Smooth muscle cell (in vitro differentiated cells): ENCODE measurements at regions not wholly inside any gene's neighbourhood (a gene's known extent, or its start where the extent isn't known, plus 50 kb on each side); places are given as distances from the start of the nearest gene placed in this dataset.

ENCODE experiments used
- DNase-seq: peaks from one replicate; lab custom pipeline; 2025; ENCODE audit not compliant: unreplicated experiment; lab: John Stamatoyannopoulos, UW
- H2AFZ ChIP-seq: fragments of 200-600 bp; sonication (generic); 2 replicates; pipeline ENCODE4 v1.6.0; 2016; ENCODE audit warnings: antibody characterized with exemption, low read depth, mild to moderate bottlenecking
- H3F3A ChIP-seq: fragments of 200-600 bp; sonication (generic); 2 replicates; pipeline ENCODE4 v1.6.0; 2017; ENCODE audit warnings: antibody characterized with exemption, low read depth
- H3K27ac ChIP-seq: fragments of 200-600 bp; sonication (generic); 2 replicates; pipeline ENCODE4 v1.5.1; 2016; ENCODE audit warnings: low read depth, mild to moderate bottlenecking
- H3K27me3 ChIP-seq: fragments of 200-600 bp; sonication (generic); 2 replicates; pipeline ENCODE4 v1.6.1; 2016; ENCODE audit warnings: low read depth, mild to moderate bottlenecking
- H3K36me3 ChIP-seq: fragments of 200-600 bp; sonication (generic); 2 replicates; pipeline ENCODE4 v1.5.1; 2016; ENCODE audit warnings: low read depth
- H3K4me1 ChIP-seq: fragments of 200-600 bp; sonication (generic); 2 replicates; pipeline ENCODE4 v1.5.1; 2016; ENCODE audit warnings: low read depth
- H3K4me2 ChIP-seq: fragments of 200-600 bp; sonication (generic); 2 replicates; pipeline ENCODE4 v1.6.0; 2016; ENCODE audit warnings: mild to moderate bottlenecking
- H3K4me3 ChIP-seq: fragments of 200-600 bp; sonication (generic); 2 replicates; pipeline ENCODE4 v1.5.1; 2016; ENCODE audit warnings: mild to moderate bottlenecking
- H3K79me2 ChIP-seq: fragments of 200-600 bp; sonication (generic); 2 replicates; pipeline ENCODE4 v1.6.0; 2016; ENCODE audit warnings: low read depth, mild to moderate bottlenecking
- H3K9ac ChIP-seq: fragments of 200-600 bp; sonication (generic); 2 replicates; pipeline ENCODE4 v1.6.0; 2016; ENCODE audit warnings: low read depth
- H3K9me3 ChIP-seq: fragments of 200-600 bp; sonication (generic); replicated peaks from 2 replicates; pipeline ENCODE4 v1.5.1; 2016; ENCODE audit warnings: low read depth
- H4K20me1 ChIP-seq: fragments of 200-600 bp; sonication (generic); 2 replicates; pipeline ENCODE4 v1.6.0; 2016; ENCODE audit warnings: low read depth
- WGBS: methylation state at CpG from one replicate; pipeline ENCODE4 v1.1.7; 2016; ENCODE audit warnings: low lambda C conversion rate; 5-methylcytosine and 5-hydroxymethylcytosine counted together
- TF ChIP-seq, protein P1 (sequence below): fragments of 200-600 bp; sonication (generic); IDR thresholded peaks from 2 replicates; pipeline ENCODE4 v1.5.1; 2017; ENCODE audit warnings: borderline replicate concordance, mild to moderate bottlenecking, antibody characterized with exemption; ENCODE audit not compliant: insufficient read depth, poor library complexity, severe bottlenecking

DNA sequence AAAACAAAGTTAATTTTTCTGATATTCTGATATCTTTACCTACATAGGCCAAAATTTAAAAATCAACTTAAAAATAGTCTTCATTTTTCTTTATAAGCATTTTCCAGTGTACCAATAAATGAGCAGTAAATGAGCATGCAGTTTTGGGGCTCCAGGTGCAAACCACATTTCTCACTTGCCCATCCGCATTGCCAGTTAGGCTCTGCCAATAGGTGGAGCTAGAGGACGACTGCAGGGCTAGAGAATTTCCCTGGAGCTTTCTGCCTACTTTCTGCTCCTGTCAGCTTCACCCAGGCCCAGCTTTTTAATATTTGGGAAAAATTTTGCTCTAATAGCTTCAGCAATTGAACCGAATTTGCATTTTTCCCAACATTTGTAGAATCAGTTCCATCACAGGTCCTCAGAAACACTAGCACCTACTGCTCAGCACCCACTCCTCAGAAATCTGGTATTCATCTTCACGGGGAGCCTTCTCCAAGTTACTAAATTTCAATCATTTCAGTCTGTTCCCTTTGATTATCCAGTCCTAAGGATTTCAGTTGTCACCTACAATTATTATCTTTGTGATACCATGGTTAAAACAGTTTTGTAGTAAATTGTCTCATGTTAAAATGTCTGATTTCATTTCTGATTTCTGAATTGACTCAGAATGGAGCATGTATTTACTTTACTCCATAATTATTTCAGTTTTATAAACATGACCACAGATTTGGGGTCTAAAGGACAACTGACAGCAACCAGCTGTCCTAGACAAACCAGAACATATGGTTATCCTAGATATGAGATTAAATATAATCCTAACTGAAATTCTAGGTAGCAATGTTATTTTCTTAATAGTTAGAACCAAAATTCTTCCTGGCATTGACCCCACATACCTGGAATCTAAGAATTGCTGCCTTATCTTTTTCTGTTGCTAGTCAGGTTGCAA, 104.6 kb upstream of the FAM174A start:
- H2AFZ ChIP-seq: no peak overlapping the region
- no peak overlapping the region for H3K4me3 ChIP-seq
- DNase-seq: no peak
- no peaks in the 10 kb centered on the region for H3K36me3 ChIP-seq
- no peaks in the 10 kb centered on the region for H3K79me2 ChIP-seq
- 29% methylated on average over 4 of the region's 4 CpGs for WGBS
- no peak overlapping the region for H3K27ac ChIP-seq
- peaks cover 5% of the 10 kb centered on the region for H3K9me3 ChIP-seq
- H3K4me1 ChIP-seq: no peaks in the 10 kb centered on the region
- H3K4me2 ChIP-seq: no peak overlapping the region
- H3K9ac ChIP-seq: no peak overlapping the region
- no peaks in the 10 kb centered on the region for H3K27me3 ChIP-seq
- TF ChIP-seq, protein P1, sequence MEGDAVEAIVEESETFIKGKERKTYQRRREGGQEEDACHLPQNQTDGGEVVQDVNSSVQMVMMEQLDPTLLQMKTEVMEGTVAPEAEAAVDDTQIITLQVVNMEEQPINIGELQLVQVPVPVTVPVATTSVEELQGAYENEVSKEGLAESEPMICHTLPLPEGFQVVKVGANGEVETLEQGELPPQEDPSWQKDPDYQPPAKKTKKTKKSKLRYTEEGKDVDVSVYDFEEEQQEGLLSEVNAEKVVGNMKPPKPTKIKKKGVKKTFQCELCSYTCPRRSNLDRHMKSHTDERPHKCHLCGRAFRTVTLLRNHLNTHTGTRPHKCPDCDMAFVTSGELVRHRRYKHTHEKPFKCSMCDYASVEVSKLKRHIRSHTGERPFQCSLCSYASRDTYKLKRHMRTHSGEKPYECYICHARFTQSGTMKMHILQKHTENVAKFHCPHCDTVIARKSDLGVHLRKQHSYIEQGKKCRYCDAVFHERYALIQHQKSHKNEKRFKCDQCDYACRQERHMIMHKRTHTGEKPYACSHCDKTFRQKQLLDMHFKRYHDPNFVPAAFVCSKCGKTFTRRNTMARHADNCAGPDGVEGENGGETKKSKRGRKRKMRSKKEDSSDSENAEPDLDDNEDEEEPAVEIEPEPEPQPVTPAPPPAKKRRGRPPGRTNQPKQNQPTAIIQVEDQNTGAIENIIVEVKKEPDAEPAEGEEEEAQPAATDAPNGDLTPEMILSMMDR: peak; percentile 91
- H3F3A ChIP-seq: no peaks in the 10 kb centered on the region
- no peaks in the 10 kb centered on the region for H4K20me1 ChIP-seq

DNA sequence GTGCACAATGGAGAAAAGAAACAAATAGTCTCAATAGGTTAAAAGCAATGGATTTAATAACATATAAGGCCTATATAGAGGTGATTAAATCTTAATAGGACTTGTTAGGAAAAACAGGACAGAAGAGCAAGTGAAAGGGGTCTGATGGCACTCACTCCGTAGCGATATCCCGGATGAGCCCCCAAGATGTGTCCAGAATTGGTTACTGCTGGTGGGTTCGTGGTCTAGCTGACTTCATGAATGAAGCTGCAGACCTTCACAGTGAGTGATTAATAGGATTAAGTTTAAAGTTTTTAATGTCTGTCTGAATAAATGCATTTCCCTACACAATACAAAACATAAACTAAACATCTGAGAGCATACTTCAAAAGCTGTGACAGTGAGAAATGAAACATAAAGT, 110.4 kb upstream of the FAM174A start:
- WGBS: 94% methylated on average over 4 of the region's 4 CpGs
- Histone ChIP-seq H4K20me1 (no peaks in the 10 kb centered on the region), H3K9ac (no peak overlapping the region), H3F3A (no peaks in the 10 kb centered on the region), H3K9me3 (peaks cover 9% of the 10 kb centered on the region), H2AFZ (no peak overlapping the region), H3K27me3 (no peaks in the 10 kb centered on the region), H3K36me3 (no peaks in the 10 kb centered on the region), H3K4me2 (no peak overlapping the region), H3K27ac (no peak overlapping the region), H3K79me2 (no peaks in the 10 kb centered on the region), H3K4me3 (no peak overlapping the region), H3K4me1 (no peaks in the 10 kb centered on the region)
- TF ChIP-seq, protein P1: no peak
- no peak for DNase-seq

DNA sequence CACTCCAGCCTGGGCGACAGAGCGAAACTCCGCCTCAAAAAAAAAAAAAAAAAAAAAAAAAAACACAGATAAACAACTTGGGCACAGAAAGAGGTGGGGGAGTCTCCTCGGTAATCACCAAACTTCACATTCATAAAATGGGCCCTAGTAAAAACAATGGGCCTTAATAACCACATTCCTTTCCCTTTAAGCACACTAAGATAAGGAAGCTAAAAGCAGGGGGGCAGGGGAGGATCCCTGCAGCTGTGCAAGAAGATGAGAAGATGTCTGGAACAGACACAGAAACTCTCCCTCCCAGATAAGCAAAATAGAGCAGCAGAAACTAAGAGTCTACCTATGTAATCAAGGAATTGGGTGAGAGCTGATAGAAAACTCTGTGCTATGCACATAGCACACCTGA, 111.2 kb upstream of the FAM174A start:
- Histone ChIP-seq H3F3A (no peaks in the 10 kb centered on the region), H3K4me2 (no peak overlapping the region), H3K79me2 (no peaks in the 10 kb centered on the region), H3K9me3 (peaks cover 9% of the 10 kb centered on the region), H3K4me3 (no peak overlapping the region), H3K36me3 (no peaks in the 10 kb centered on the region), H3K27me3 (no peaks in the 10 kb centered on the region), H3K4me1 (no peaks in the 10 kb centered on the region), H3K27ac (no peak overlapping the region), H2AFZ (no peak overlapping the region), H3K9ac (no peak overlapping the region), H4K20me1 (no peaks in the 10 kb centered on the region)
- TF ChIP-seq, protein P1: no peak
- WGBS: 25% methylated on average over 1 of the region's 4 CpGs
- DNase-seq: no peak

DNA sequence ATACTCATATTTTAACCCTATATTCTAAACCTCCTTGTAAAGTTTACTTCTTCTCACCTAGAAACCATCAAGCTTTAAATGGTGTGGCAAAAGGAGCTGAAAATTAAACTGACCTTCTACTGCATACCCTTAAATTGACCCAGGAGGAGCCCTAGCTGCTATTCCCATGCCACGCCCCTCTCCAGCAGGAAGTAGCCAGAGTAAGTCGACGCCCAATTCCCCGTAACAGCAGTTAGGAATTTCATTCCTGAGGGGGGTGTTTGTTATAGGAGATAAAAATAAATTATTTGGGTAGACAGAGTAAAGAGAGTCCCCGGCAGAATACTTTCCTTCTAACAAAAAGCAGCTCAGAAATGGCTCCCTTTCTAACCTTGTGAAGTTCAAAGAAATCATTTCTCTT, 111.8 kb upstream of the FAM174A start:
- Histone ChIP-seq H3K27me3 (no peaks in the 10 kb centered on the region), H3K4me2 (no peak overlapping the region), H3K27ac (no peak overlapping the region), H3K9ac (no peak overlapping the region), H2AFZ (no peak overlapping the region), H4K20me1 (no peaks in the 10 kb centered on the region), H3K79me2 (no peaks in the 10 kb centered on the region), H3K4me1 (peaks cover 3% of the 10 kb centered on the region), H3K9me3 (peaks cover 9% of the 10 kb centered on the region), H3K4me3 (no peak overlapping the region), H3K36me3 (no peaks in the 10 kb centered on the region), H3F3A (no peaks in the 10 kb centered on the region)
- no peak for DNase-seq
- 78% methylated on average over 5 of the region's 5 CpGs for WGBS
- TF ChIP-seq, protein P1: no peak
